Right lung (tissue), 2 donors: ENCODE measurements at regions not wholly inside any gene's neighbourhood (a gene's known extent, or its start where the extent isn't known, plus 50 kb on each side); places are given as distances from the start of the nearest gene placed in this dataset.

Experiments used
- DNase-seq, 2 donors: peaks; one replicate each; pipeline ENCODE4 v3.0.0-alpha.2; 2013

DNA sequence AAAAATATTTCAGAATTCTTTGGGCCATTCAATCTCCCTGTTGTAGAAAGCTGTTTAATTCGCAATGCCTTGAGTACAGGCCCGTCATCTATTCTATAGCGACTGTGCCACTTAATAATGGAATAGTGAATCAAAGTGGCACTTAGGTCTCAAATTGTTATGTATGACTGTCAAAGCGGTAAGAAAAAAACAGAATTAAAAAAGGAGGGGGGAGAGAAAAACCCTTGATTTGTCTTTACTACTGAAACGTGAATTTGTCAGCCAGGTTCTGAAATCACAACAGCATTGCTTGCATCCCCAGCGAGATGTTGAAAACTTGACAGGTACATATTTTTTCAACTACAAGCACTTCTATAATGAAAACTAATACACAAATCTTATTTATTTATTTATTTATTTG, 320.9 kb downstream of the TFEC start:
- DNase-seq, result no peak

DNA sequence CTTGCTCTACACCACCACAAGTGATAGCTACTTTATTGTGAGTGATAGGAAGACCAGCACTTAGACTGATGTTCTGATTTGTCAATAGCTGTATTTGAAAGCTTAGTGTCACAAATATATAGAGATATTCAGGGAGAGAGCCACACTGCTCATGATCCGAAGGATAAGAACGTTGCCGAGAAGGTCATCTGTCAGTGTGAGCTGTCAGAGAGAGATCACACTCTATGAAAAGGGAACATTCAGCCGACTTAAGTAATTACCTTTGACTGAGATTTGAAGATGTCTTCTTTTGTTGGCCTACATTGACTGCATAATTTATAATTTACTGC, 322.6 kb downstream of the TFEC start:
- no peak for DNase-seq

DNA sequence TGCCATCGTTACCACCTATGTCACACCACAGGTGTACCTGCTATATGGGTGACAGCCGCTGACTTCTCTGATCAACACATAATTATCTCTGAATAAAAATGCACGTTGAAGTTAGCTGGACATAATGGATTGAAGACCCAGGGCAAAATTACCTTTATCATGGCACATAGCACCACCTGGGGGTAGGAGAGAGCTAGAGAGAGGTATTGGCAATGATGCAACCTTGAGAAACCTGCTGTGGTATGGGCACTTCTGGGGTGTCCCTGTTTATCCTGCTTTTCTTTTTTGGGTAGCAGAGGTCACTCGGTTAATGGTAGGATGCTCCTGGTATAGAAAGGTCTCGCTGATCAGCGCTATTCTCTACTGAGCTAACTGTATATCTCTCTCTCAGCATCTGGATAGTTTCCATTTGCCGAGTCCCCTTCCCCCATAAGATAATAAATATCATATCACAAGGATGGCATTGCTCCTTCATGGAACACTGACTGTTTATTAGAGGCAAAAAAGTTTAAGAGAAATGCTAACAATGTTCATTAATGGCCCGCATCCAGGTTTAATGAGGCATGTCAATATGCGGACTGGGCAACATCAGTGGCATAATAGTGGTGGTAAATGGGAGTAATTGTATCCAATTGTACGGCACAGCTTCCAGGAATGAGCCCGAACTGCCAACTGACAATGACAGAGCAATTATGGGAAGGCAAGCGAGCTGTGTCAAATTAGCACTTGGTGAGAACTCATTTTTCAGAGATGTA, 323.1 kb downstream of the TFEC start:
- DNase-seq, result no peak

DNA sequence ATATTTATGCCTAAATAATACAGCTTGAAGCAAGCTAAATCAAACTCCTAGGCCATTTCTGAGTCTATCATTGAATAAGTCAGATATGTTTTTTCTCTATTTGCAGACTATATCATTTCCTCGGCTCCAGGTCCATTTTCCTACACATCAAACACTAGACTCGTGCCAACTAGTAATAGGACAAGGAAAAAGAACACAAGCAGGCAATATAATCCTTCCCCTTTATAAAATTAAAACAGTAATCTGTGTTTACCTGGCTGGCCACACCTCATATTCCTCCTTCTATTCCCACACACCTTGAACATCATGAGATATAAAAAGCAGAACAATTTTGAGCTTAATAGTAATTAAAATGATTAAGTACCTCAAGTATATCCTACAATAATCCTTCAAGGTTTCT, 325.7 kb downstream of the TFEC start:
- no peak for DNase-seq

DNA sequence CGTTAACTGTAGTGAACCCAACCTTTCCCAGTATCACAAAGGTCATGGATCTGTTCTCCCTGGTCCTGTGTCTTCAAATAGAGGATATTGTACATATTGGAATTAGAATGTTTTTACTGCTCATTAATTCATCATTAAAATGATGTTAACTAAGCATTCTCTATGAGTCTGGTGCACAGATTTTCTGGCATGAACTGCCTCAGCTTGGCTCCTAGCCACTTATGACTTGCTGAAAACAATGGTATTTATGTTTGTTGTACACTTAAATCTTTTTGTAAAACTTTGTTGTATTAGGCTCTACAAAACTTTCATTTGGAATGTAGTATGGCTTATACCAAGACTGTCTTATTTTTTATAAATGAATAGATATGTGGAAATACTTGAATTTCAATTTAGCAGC, 329.4 kb downstream of the TFEC start:
- peak; percentile 54 to 56 for DNase-seq

DNA sequence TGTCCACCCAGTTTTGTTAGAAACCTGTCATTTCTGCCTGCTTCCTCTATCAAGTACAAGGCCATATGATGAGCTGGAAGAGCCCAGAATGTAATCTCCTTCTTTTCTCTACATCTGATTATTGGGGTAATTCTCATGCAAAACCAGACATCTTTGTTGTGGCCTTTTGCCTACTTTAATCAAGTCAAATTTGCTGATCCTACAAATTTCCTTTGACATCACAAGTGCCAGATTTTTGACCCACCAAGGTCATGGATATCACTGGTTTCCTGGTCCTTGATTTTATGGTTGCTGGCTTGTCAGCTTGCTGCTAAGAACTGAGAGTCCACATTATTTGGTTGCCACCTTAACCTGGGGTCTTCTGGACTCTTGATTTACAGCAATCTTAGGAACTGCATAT, 336.1 kb downstream of the TFEC start:
- DNase-seq, result no peak

DNA sequence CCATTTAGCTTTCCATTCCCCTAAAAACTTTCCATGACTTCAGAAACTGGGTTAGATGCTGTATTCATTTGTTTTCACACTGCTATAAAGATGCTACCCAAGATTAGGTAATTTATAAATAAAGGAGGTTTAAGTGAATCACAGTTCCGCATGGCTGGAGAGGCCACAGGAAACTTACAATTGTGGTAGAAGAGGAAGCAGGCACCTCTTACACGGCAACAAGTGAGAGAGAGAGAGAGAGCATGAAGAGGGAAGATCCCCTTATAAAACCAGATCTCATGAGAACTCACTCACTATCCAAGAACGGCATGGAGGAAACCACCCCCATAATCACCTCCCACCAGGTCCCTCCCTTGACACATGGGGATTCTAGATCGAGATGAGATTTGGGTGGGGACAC, 336.8 kb downstream of the TFEC start:
- DNase-seq, result no peak

DNA sequence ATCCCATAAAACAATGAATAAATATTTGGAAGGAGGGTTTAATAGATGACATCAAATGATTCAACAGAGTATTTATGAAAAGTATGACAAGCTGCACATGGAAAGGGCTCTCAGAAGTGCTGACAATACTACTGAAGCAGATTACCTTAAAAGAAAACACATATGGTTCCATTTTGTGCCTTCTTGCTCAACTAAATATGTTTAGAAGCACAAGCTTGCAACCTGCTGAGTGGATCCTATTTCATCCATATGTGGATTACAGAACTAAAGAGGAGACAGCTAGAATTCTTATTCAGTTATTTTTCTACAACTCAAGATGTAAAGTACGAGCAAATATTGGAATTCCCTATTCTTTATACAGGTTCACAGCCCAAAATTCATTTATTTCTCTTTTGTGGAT, 340.6 kb downstream of the TFEC start:
- no peak for DNase-seq

DNA sequence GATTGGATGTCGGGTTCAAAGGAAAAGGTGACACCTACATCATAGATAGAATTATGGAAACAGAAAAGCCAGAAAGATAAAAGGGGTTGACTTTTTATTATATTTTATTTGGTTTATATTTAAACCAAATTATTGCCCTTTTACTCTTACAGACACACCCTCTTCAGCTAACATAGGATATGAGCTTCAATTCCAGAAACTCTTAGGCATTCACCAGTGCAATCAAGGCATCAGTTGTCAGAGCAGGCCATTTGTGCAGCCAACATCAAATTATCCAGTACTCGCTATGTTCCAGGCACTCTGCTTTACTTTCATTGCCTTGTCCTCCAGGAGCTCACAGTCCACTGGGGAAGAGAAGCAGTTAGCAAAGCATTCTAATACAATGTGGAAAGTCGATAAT, 347.5 kb downstream of the TFEC start:
- DNase-seq, result no peak

DNA sequence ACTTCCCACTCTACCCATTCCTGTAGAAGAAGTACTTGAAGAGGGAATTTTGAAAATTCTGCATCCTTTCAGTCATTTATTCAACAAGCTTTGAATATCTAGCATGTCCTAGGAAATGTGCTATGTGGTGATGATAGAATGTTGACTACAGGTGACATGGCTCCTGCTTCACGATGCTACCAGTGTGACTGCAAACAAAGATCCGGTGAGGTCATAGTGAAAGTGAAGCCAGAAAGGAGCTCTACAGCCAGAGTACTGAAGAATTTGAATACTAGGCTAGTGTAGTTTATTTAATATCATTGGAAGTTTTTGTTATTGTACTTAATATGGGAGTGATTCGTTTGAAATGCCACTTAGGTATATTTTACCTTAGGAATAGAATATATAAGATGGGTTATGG, 348.1 kb downstream of the TFEC start:
- no peak for DNase-seq

DNA sequence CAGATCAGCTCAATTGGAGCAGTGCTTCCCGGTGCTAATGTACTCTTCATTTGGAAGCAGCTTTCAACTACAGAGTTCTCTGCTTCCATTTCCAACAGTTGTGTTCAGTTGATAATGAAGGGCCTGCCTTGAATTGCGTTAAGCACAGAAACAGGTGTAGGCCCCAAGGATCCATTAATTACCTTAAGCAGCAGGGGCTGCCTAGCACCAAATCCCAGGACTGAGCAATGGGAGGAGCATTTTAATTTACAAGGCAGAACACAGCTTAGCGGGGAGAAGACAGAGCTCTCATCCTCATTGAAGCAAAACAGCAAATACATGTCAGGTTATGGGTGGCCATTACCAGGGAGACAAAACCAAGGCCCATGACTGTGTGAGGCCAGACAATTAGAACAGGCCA, 349.6 kb downstream of the TFEC start:
- DNase-seq, result no peak

DNA sequence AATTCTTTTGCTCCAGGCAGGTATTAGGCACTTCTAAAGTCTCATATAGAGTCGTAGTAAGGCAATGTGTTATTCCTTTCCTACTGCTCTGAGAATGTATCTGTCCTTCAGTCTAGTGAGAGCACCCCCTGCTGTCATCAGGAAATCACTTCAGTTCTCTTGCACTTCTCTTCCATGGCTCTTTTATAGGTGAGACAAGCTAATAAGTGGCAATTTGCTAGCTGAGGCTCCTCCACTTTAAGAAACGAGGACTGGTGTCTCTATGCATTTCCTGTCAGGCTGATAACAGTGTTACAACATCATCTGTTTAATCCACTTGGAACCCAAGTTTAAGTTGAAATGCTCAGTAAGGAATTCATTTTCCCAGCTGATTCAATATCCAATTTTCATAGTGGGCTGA, 350.6 kb downstream of the TFEC start:
- peak in 1 of 2 donors; percentile 10 for DNase-seq

DNA sequence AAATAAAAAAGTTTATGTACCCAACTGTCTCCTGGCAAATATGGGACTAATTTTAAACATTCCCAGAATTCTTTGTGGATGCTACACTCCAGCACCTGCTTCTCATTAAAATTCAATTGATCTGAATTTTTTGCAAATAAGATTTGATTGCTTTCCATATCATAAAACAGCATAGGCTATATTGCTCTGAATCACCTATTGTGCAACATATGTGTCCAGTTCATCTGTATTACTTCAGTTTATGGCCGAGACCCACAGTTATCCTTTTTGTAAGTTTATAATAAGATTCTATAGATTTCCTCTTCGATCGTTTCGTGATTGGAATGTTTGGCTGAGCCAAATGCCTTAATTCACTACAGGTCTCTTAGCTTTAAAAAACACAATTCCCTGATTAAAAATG, 351.1 kb downstream of the TFEC start:
- DNase-seq, result no peak

DNA sequence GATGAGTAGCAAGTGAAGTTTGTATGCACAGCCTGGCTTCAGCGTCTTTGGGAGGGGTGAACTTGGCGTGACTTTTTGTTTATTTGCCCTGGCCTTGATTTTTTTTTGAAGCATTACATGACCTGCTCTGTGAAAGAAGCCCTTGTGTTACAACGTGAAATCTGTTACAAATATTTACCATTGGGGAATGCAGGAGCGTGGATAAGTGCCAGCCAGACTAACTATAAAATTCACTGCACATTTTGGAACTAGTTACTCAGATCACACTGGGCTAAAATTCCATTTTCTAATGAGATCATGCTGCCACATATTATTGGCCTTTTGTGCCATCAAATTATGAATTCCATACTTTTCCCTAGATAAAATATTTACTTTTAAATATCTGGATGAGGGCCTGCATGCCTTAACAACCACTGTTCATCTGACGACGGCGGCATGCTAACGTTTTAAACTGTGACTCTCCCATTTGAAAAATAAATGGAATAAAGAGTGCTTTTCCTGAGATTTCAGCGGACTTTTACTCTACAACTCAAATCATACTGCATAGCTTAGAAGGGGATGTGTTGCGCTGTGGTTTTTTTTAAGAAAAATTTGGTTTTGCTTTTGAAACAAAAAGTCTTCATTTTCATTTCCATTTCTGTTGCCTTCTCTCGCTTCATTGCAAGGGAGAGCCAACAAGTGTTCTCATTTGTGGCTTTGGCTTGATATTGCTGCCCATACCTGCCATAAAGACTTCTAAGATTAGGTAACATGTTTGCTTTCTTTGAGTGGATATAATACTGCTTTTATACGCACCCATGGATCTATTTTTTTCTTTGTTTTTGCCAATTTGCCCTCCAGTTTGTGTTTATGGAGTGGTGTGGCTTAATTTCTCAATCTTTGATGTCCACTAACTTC, 352.2 kb downstream of the TFEC start:
- DNase-seq, result peak in 1 of 2 donors; percentile 17

DNA sequence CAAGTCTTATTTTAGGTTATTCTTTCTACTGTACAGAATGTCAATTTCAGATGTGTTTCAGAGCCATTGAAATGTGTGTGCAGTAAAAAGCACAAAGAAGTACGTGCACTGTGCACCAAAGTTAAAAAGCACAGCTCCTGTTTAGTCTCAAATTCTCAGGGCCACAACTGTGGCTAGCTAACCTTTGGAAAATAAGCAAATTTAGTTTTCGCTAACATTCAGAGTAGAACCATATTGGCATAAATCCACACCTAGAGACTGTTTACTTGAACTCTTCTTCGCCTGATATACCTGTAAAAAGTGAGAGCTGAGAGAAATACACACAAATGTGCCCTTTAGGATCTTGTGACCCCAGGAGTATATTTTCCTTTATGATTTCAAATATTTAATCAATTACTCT, 353.9 kb downstream of the TFEC start:
- no peak for DNase-seq

DNA sequence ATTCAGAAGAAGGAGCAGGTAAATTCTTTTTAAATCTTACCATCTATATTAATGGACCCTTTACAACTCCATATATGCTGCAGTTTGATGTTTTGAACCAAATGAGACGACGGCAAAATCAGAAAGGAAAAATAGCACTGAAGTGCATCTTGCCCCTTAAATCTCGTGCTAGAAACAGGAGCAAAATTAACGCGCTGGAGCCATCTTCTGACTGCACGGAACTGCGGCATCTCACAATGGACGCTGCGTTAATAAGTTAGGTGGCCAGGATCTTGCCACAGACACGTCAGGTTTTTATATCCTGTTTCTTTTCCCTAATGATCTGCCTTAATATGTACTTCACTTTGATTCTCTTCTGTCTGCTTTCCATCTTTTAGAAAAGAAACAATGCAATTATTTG, 354.5 kb downstream of the TFEC start:
- DNase-seq, result peak; percentile 28 to 33

DNA sequence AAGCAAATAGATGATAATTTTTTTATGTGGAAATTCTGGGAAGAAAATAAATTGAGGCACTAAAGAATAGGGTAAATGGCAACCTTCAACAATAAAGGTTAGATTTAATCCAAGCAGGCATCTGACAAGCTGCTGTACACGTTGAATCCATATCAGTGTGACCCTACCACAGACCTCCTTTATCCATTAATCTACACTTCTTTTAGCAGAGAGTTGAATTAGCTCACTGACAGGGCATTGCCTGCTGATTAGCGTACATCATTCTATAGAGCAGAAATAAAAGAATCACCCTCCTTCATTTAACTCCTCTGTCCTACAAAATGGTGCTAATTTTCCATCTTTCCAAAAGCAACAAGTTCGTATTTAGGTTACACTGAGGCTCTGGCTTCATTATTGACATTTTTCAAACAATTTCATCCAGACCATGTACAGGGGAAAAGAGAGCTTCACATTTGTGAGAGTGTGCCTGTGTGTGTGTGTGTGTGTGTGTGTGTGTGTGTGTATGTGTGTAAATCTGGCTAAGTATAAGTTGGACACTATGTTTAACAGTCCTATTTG, 356.0 kb downstream of the TFEC start:
- no peak for DNase-seq

DNA sequence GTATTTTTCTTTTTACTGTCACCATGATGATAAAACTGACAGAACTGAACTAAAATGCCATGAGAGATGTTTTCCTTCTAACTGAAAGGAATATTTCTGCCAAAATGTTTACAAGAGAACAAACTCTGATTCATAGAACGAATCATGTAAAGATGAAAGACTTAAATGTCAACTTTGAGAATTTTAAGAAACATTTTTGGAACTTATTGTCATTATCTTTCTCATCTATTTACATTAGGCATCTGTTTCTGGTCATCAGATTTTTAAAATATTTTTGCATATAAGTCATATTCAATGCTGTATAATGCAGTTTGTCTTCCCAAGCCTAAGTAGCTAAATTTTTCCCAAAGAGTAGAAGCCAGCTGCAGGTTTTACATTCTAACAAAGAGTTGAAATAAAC, 358.5 kb downstream of the TFEC start:
- no peak for DNase-seq

DNA sequence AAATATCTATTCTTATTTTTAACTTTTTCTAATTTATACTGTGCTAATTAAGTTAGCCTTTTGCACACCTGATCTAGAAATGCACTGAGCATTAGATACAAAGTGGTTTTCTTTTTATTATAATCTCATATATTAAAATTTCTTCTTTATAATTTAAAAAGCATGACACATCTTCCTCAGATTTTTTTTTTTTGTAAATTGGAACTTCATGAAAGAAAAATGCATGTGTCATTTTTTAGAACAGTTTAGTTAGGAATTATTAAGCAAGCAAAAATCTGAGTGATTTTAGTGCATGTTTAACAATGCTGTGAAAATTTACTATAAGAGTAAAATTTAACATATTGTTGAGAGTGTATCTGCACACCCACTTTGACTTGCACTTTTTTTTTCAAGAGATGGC, 367.9 kb downstream of the TFEC start:
- DNase-seq, result no peak

DNA sequence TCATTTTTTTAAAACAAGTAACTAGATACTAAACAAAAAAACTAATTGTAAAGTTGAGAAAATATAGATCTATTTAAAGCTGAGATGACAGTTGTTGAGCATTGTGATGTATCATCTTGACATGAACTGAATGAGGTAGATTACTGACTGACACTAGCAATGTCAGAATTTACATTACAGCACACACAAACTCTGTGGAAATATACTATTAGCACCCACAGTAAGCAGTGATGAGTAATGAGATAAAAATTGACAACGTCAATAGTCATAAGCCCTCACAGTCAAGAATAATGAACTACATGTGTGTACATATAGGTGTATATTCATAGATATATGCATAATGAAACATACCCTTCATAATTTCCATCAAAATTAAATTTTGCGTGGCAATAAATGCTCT, 368.4 kb downstream of the TFEC start:
- DNase-seq, result no peak

DNA sequence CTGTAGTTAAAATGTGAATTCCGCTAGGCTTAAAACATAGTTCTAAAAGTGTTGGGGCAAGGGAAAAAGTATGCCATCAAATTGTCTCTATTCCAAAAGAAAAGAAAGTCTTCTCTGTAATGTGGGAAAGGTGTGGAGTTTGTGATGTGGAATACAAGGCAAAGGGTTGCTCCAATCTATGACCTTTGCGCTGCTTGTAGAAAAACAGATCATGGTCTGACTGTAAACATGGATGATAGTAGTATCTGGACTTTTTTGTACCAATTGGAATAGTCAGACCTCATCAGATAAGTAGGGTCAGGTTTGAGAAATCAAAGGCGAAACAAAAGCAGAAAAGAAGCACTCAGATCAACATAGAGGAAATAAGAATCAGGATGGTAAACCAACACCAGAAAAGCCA, 372.3 kb downstream of the TFEC start:
- no peak for DNase-seq

DNA sequence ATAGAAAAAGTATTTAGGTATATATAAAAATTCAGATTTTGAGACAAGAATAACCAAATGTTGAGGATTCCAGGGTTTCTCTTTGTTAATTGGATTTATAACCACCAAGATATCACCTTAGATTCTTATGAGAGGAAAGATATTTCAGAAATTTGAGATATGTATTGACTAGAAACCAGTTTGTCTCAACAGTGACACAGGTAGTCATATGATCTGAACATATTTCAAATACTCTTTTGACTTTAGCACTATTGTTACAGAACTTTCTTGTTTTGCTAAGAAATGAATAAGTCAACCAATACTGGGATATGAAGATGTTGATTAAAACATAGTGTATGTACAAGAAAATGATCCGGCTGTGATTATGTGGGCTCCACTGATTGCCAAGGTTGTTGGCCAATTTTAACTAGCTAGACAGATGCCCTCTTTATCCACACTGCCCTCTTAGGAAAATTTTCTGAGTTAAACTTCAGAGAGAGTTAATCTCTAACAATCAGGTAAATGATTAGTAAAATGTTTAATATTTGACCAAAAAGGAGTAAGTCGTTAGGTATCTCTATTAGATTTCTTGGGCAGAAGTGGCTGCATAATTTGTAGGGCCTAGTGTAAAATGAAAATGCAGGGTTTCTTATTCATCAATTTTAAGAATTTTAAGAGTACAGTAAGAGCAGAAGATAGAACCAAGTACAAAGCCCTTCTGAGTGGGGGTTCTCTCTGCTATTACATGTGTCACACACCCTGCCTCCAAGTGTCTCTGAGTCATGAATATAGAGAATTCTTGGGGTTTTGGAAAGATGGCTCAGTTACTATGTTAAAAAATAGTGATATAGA, 376.0 kb downstream of the TFEC start:
- no peak for DNase-seq
